OCI-LY3 (cell line): ENCODE measurements at regions not wholly inside any gene's neighbourhood (a gene's known extent, or its start where the extent isn't known, plus 50 kb on each side); places are given as distances from the start of the nearest gene placed in this dataset.

Experiments used
- H2AFZ ChIP-seq: fragments of 200-600, 300-600 bp; shearing (Covaris generic); 2 replicates; pipeline ENCODE4 v1.6.0; 2014; ENCODE audit warnings: antibody characterized with exemption, low read depth, low read length
- H3K27ac ChIP-seq: fragments of 200-600, 300-600 bp; sonication (generic); 2 replicates; pipeline ENCODE4 v1.5.1; 2014; ENCODE audit warnings: mild to moderate bottlenecking, low read length, moderate library complexity, mixed read lengths
- H3K27me3 ChIP-seq: fragments of 200-600, 300-600 bp; sonication (generic); 2 replicates; pipeline ENCODE4 v1.6.1; 2014; ENCODE audit warnings: low read depth, low read length, mixed read lengths
- H3K36me3 ChIP-seq: fragments of 200-600, 300-600 bp; sonication (generic); replicated peaks from 2 replicates; pipeline ENCODE3; 2014; ENCODE audit warnings: low read depth, low read length, mixed read lengths
- H3K4me1 ChIP-seq: fragments of 300-600, 200-600 bp; sonication (generic); 2 replicates; pipeline ENCODE4 v1.6.1; 2014; ENCODE audit warnings: low read length, mixed read lengths
- H3K4me2 ChIP-seq: fragments of 200-600, 300-600 bp; sonication (generic); 2 replicates; pipeline ENCODE4 v1.6.1; 2014; ENCODE audit warnings: low read length, mixed read lengths
- H3K4me3 ChIP-seq: fragments of 300-600, 200-600 bp; sonication (generic); 2 replicates; pipeline ENCODE4 v1.5.1; 2014; ENCODE audit warnings: antibody characterized with exemption, mild to moderate bottlenecking, low read length, moderate library complexity
- H3K79me2 ChIP-seq: fragments of 300-600, 200-600 bp; shearing (Covaris generic); 2 replicates; pipeline ENCODE4 v1.6.1; 2014; ENCODE audit warnings: mild to moderate bottlenecking, low read length, mixed read lengths
- H3K9ac ChIP-seq: fragments of 300-600, 200-600 bp; shearing (Covaris generic); 2 replicates; pipeline ENCODE4 v1.6.0; 2014; ENCODE audit warnings: mild to moderate bottlenecking, low read length, moderate library complexity
- H3K9me3 ChIP-seq: fragments of 200-600, 300-600 bp; shearing (Covaris generic); 2 replicates; pipeline ENCODE4 v1.6.1; 2014; ENCODE audit warnings: low read length, mixed read lengths; ENCODE audit not compliant: insufficient read depth
- H4K20me1 ChIP-seq: fragments of 200-600, 300-600 bp; sonication (generic); 2 replicates; pipeline ENCODE4 v1.6.1; 2016; ENCODE audit warnings: low read length, mixed read lengths; ENCODE audit not compliant: insufficient read depth
- CTCF ChIP-seq: fragments of 200-600, 300-600 bp; sonication (generic); IDR thresholded peaks from 2 replicates; pipeline ENCODE4 v1.5.1; 2014; ENCODE audit warnings: antibody characterized with exemption, low read length, low read depth
- EZH2phosphoT487 ChIP-seq: fragments of 200-600 bp; shearing (Covaris generic); IDR thresholded peaks from 2 replicates; pipeline ENCODE4 v1.6.1; 2018; ENCODE audit warnings: antibody characterized with exemption, mixed run types, low read depth

- Histone ChIP-seq H3K9ac (no peak overlapping the region), H3K27me3 (no peaks in the 10 kb centered on the region), H3K4me2 (no peak overlapping the region), H3K27ac (no peak overlapping the region), H3K36me3 (no peaks in the 10 kb centered on the region), H3K4me3 (no peak overlapping the region), H3K79me2 (no peaks in the 10 kb centered on the region), H2AFZ (no peak overlapping the region), H3K4me1 (no peaks in the 10 kb centered on the region), H4K20me1 (no peaks in the 10 kb centered on the region), H3K9me3 (no peaks in the 10 kb centered on the region)
- no peak for TF ChIP-seq CTCF
- TF ChIP-seq EZH2phosphoT487 = no peak
Observed at GRCh38 chr7:110534241-110534931, 556.5 kb upstream of the LRRN3 start.

GRCh38 chr7:110539216-110539615 lies 551.7 kb upstream of the LRRN3 start:
- Histone ChIP-seq H3K4me2 (no peak overlapping the region), H3K9me3 (no peaks in the 10 kb centered on the region), H3K4me1 (no peaks in the 10 kb centered on the region), H4K20me1 (no peaks in the 10 kb centered on the region), H3K27me3 (no peaks in the 10 kb centered on the region), H2AFZ (no peak overlapping the region), H3K36me3 (no peaks in the 10 kb centered on the region), H3K79me2 (no peaks in the 10 kb centered on the region), H3K9ac (no peak overlapping the region), H3K27ac (no peak overlapping the region), H3K4me3 (no peak overlapping the region)
- TF ChIP-seq EZH2phosphoT487 = no peak
- no peak for TF ChIP-seq CTCF

- H3K79me2 ChIP-seq = no peaks in the 10 kb centered on the region
- no peaks in the 10 kb centered on the region for H4K20me1 ChIP-seq
- H2AFZ ChIP-seq = no peak overlapping the region
- no peak overlapping the region for H3K27ac ChIP-seq
- no peaks in the 10 kb centered on the region for H3K27me3 ChIP-seq
- no peak overlapping the region for H3K9ac ChIP-seq
- H3K4me3 ChIP-seq = no peak overlapping the region
- no peaks in the 10 kb centered on the region for H3K9me3 ChIP-seq
- no peaks in the 10 kb centered on the region for H3K4me1 ChIP-seq
- no peak overlapping the region for H3K4me2 ChIP-seq
- no peak for TF ChIP-seq CTCF
- no peaks in the 10 kb centered on the region for H3K36me3 ChIP-seq
Observed at GRCh38 chr7:110541962-110542361, 549.0 kb upstream of the LRRN3 start.

- H3K9ac ChIP-seq = no peak overlapping the region
- H4K20me1 ChIP-seq = no peaks in the 10 kb centered on the region
- TF ChIP-seq EZH2phosphoT487 (no peak), CTCF (no peak)
- no peaks in the 10 kb centered on the region for H3K36me3 ChIP-seq
- H3K27ac ChIP-seq = no peak overlapping the region
- H3K4me3 ChIP-seq = no peak overlapping the region
- no peak overlapping the region for H2AFZ ChIP-seq
- no peak overlapping the region for H3K4me2 ChIP-seq
- no peaks in the 10 kb centered on the region for H3K79me2 ChIP-seq
- H3K27me3 ChIP-seq = no peaks in the 10 kb centered on the region
- no peaks in the 10 kb centered on the region for H3K4me1 ChIP-seq
- H3K9me3 ChIP-seq = no peaks in the 10 kb centered on the region
Observed at GRCh38 chr7:110544194-110544593, 546.7 kb upstream of the LRRN3 start.
